MCF 10A (cell line): ENCODE measurements at regions not wholly inside any gene's neighbourhood (a gene's known extent, or its start where the extent isn't known, plus 50 kb on each side); places are given as distances from the start of the nearest gene placed in this dataset.

Experiments
- BruUV-seq: library from RNA; stranded (reverse); fragments of 400-500 nt; replicated peaks from 2 replicates; lab custom pipeline; 2021; lab: Mats Ljungman, UMichigan
- CTCF ChIA-PET: fragments of 300-600 bp; sonication (Branson Sonifier 250); formaldehyde crosslinking; extraction: SDS; loops from one replicate; lab custom pipeline; 2021; ENCODE audit warnings: antibody characterized with exemption, inconsistent platforms; lab: Yijun Ruan, JAX
- POLR2A ChIA-PET: fragments of 300-600, 350-650 bp; sonication (Branson Sonifier 250); formaldehyde crosslinking; extraction: SDS; loops from one replicate; lab custom pipeline; 2020; ENCODE audit warnings: antibody characterized with exemption, inconsistent platforms; lab: Yijun Ruan, JAX
- DNase-seq: peaks from one replicate; pipeline ENCODE4 v3.0.0-alpha.2; 2018; ENCODE audit not compliant: unreplicated experiment
- H3K27ac Mint-ChIP-seq: one replicate; pipeline ENCODE4 v1.8.0; 2022; ENCODE audit warnings: mild to moderate bottlenecking, low read depth, mixed read lengths; ENCODE audit not compliant: unreplicated experiment
- H3K27me3 Mint-ChIP-seq: one replicate; pipeline ENCODE4 v1.8.0; 2022; ENCODE audit warnings: mixed read lengths; ENCODE audit not compliant: insufficient read depth, unreplicated experiment
- H3K36me3 Mint-ChIP-seq: one replicate; pipeline ENCODE4 v1.8.0; 2022; ENCODE audit warnings: mild to moderate bottlenecking, moderate library complexity, mixed read lengths; ENCODE audit not compliant: insufficient read depth, unreplicated experiment
- H3K4me1 Mint-ChIP-seq: one replicate; pipeline ENCODE4 v1.8.0; 2022; ENCODE audit warnings: mixed read lengths; ENCODE audit not compliant: insufficient read depth, unreplicated experiment
- H3K4me3 Mint-ChIP-seq: one replicate; pipeline ENCODE4 v1.8.0; 2022; ENCODE audit warnings: mild to moderate bottlenecking, moderate library complexity, mixed read lengths; ENCODE audit not compliant: unreplicated experiment
- H3K9me3 Mint-ChIP-seq: one replicate; pipeline ENCODE4 v1.8.0; 2022; ENCODE audit warnings: mixed read lengths; ENCODE audit not compliant: unreplicated experiment
- CTCF ChIP-seq: fragments of 200-600 bp; IDR thresholded peaks from one replicate; pipeline ENCODE4 v1.8.0; 2022; ENCODE audit warnings: antibody characterized with exemption, mild to moderate bottlenecking; ENCODE audit not compliant: unreplicated experiment
- intact Hi-C: fragments of 100-400 bp; cut with micrococcal nuclease; formaldehyde crosslinking; loops from 2 replicates; pipeline ENCODE4 v1.14.1; 2022

- intact Hi-C loops: no loop called here
Measured at GRCh38 chr7:109967406-109967805, 1123.5 kb upstream of the LRRN3 start.

GRCh38 chr7:109983618-109984017 is 1107.3 kb upstream of the LRRN3 start:
- no peak for DNase-seq
- H3K27me3 Mint-ChIP-seq: no peaks in the 10 kb centered on the region
- H3K4me3 Mint-ChIP-seq: no peak overlapping the region
- POLR2A ChIA-PET: no interaction called here
- H3K27ac Mint-ChIP-seq: no peak overlapping the region
- no peak for TF ChIP-seq CTCF
- BruUV-seq: no TSS peak
- intact Hi-C loops: no loop called here
- CTCF ChIA-PET: no interaction called here
- peaks cover 6% of the 10 kb centered on the region for H3K4me1 Mint-ChIP-seq
- H3K36me3 Mint-ChIP-seq: no peaks in the 10 kb centered on the region
- H3K9me3 Mint-ChIP-seq: peaks cover 7% of the 10 kb centered on the region

More at GRCh38 chr7:109967406-109967805, 1123.5 kb upstream of the LRRN3 start:
- DNase-seq: peak; percentile 4
- Mint-ChIP-seq H3K4me3 (no peak overlapping the region), H3K27ac (peak overlapping the region; percentile 28), H3K9me3 (peaks cover 6% of the 10 kb centered on the region), H3K4me1 (peaks cover 5% of the 10 kb centered on the region), H3K36me3 (no peaks in the 10 kb centered on the region), H3K27me3 (no peaks in the 10 kb centered on the region)
- TF ChIP-seq CTCF: no peak
- CTCF ChIA-PET: no interaction called here
- no TSS peak for BruUV-seq
- POLR2A ChIA-PET: no interaction called here

GRCh38 chr7:109984729-109985128 is 1106.2 kb upstream of the LRRN3 start:
- peak; percentile 31 for DNase-seq
- H3K4me3 Mint-ChIP-seq: peak overlapping the region; percentile 8
- ChIA-PET CTCF (no interaction called here), POLR2A (no interaction called here)
- intact Hi-C loops: no loop called here
- H3K27ac Mint-ChIP-seq: peak overlapping the region; percentile 36
- H3K9me3 Mint-ChIP-seq: peaks cover 7% of the 10 kb centered on the region
- H3K4me1 Mint-ChIP-seq: peaks cover 6% of the 10 kb centered on the region
- H3K36me3 Mint-ChIP-seq: no peaks in the 10 kb centered on the region
- no TSS peak for BruUV-seq
- H3K27me3 Mint-ChIP-seq: no peaks in the 10 kb centered on the region
- TF ChIP-seq CTCF: no peak

GRCh38 chr7:109986701-109987100 is 1104.2 kb upstream of the LRRN3 start:
- no peak for TF ChIP-seq CTCF
- BruUV-seq: no TSS peak
- POLR2A ChIA-PET: no interaction called here
- Mint-ChIP-seq H3K4me1 (peaks cover 6% of the 10 kb centered on the region), H3K4me3 (no peak overlapping the region), H3K9me3 (peaks cover 7% of the 10 kb centered on the region), H3K36me3 (no peaks in the 10 kb centered on the region), H3K27me3 (no peaks in the 10 kb centered on the region), H3K27ac (no peak overlapping the region)
- intact Hi-C loops: no loop called here
- DNase-seq: no peak
- CTCF ChIA-PET: no interaction called here
